Ectodermal cell (in vitro differentiated cells): ENCODE measurements at regions not wholly inside any gene's neighbourhood (a gene's known extent, or its start where the extent isn't known, plus 50 kb on each side); places are given as distances from the start of the nearest gene placed in this dataset.

Experiments
- H3K27ac ChIP-seq: 2 replicates; pipeline ENCODE4 v1.7.0; 2013; ENCODE audit warnings: mild to moderate bottlenecking, low read depth, low read length; ENCODE audit not compliant: insufficient read depth, poor library complexity, severe bottlenecking
- H3K27me3 ChIP-seq: 2 replicates; pipeline ENCODE4 v1.7.0; 2013; ENCODE audit warnings: mild to moderate bottlenecking, low read length; ENCODE audit not compliant: insufficient read depth, control insufficient read depth, poor library complexity, severe bottlenecking
- H3K36me3 ChIP-seq: one replicate; pipeline ENCODE4 v1.7.0; 2013; ENCODE audit warnings: low read length; ENCODE audit not compliant: control insufficient read depth, insufficient read depth
- H3K4me1 ChIP-seq: one replicate; pipeline ENCODE4 v1.7.0; 2013; ENCODE audit warnings: low read length; ENCODE audit not compliant: control insufficient read depth, insufficient read depth
- H3K4me3 ChIP-seq: 2 replicates; pipeline ENCODE4 v1.7.0; 2013; ENCODE audit warnings: low read depth, low read length, control low read depth; ENCODE audit not compliant: insufficient read depth
- H3K9me3 ChIP-seq: 2 replicates; pipeline ENCODE4 v1.7.0; 2013; ENCODE audit warnings: mild to moderate bottlenecking, low read length, moderate library complexity; ENCODE audit not compliant: control insufficient read depth
- WGBS, 2 experiments: methylation state at CpG; one replicate each; pipeline ENCODE4 v1.1.7; 2013; ENCODE audit warnings: missing lambda C conversion rate in 2 of 2; 5-methylcytosine and 5-hydroxymethylcytosine counted together

- Histone ChIP-seq H3K27me3 (no peaks in the 10 kb centered on the region), H3K4me3 (no peak overlapping the region), H3K4me1 (no peaks in the 10 kb centered on the region), H3K9me3 (no peaks in the 10 kb centered on the region), H3K36me3 (no peaks in the 10 kb centered on the region), H3K27ac (no peak overlapping the region)
- 93% methylated on average over 17 of the region's 17 CpGs for WGBS, 2 experiments
These were observed 1127.3 kb upstream of the AUTS2 start for GRCh38 chr7:68470836-68471435.

GRCh38 chr7:68472688-68473087 is 1125.6 kb upstream of the AUTS2 start:
- H3K27ac ChIP-seq, result no peak overlapping the region
- H3K9me3 ChIP-seq, result no peaks in the 10 kb centered on the region
- 91 to 95% methylated on average over 5 of the region's 5 CpGs for WGBS, 2 experiments
- H3K36me3 ChIP-seq, result no peaks in the 10 kb centered on the region
- no peaks in the 10 kb centered on the region for H3K27me3 ChIP-seq
- H3K4me3 ChIP-seq, result no peak overlapping the region
- H3K4me1 ChIP-seq, result no peaks in the 10 kb centered on the region

GRCh38 chr7:68474661-68475216 is 1123.5 kb upstream of the AUTS2 start:
- Histone ChIP-seq H3K9me3 (no peaks in the 10 kb centered on the region), H3K27ac (no peak overlapping the region), H3K27me3 (no peaks in the 10 kb centered on the region), H3K36me3 (no peaks in the 10 kb centered on the region), H3K4me1 (no peaks in the 10 kb centered on the region), H3K4me3 (no peak overlapping the region)
- 84 to 94% methylated on average over 4 of the region's 5 CpGs for WGBS, 2 experiments

GRCh38 chr7:68476966-68477365 is 1121.3 kb upstream of the AUTS2 start:
- no peak overlapping the region for H3K4me3 ChIP-seq
- H3K27me3 ChIP-seq, result no peaks in the 10 kb centered on the region
- no peaks in the 10 kb centered on the region for H3K9me3 ChIP-seq
- no peaks in the 10 kb centered on the region for H3K36me3 ChIP-seq
- H3K4me1 ChIP-seq, result no peaks in the 10 kb centered on the region
- no peak overlapping the region for H3K27ac ChIP-seq
- 86 to 91% methylated on average over 2 of the region's 2 CpGs for WGBS, 2 experiments

GRCh38 chr7:68478326-68478725 is 1119.9 kb upstream of the AUTS2 start:
- Histone ChIP-seq H3K27ac (no peak overlapping the region), H3K9me3 (no peaks in the 10 kb centered on the region), H3K4me3 (no peak overlapping the region), H3K36me3 (no peaks in the 10 kb centered on the region), H3K4me1 (no peaks in the 10 kb centered on the region), H3K27me3 (no peaks in the 10 kb centered on the region)
- WGBS, 2 experiments, result no CpG with 5 or more reads among the region's 1 CpG

- H3K36me3 ChIP-seq, result no peaks in the 10 kb centered on the region
- no peak overlapping the region for H3K27ac ChIP-seq
- H3K4me1 ChIP-seq, result no peaks in the 10 kb centered on the region
- H3K27me3 ChIP-seq, result no peaks in the 10 kb centered on the region
- WGBS, 2 experiments, result 98 to 99% methylated on average over 5 of the region's 5 CpGs
- no peak overlapping the region for H3K4me3 ChIP-seq
- H3K9me3 ChIP-seq, result no peaks in the 10 kb centered on the region
These were observed 1115.5 kb upstream of the AUTS2 start for GRCh38 chr7:68482800-68483199.

GRCh38 chr7:68484731-68485130 is 1113.5 kb upstream of the AUTS2 start:
- Histone ChIP-seq H3K36me3 (no peaks in the 10 kb centered on the region), H3K9me3 (no peaks in the 10 kb centered on the region), H3K27me3 (no peaks in the 10 kb centered on the region), H3K4me3 (no peak overlapping the region), H3K4me1 (no peaks in the 10 kb centered on the region), H3K27ac (no peak overlapping the region)
- 95 to 97% methylated on average over 5 to 6 of the region's 6 CpGs for WGBS, 2 experiments

- H3K27me3 ChIP-seq, result no peaks in the 10 kb centered on the region
- H3K9me3 ChIP-seq, result no peaks in the 10 kb centered on the region
- H3K36me3 ChIP-seq, result no peaks in the 10 kb centered on the region
- no peak overlapping the region for H3K27ac ChIP-seq
- 79 to 90% methylated on average over 2 of the region's 2 CpGs for WGBS, 2 experiments
- H3K4me1 ChIP-seq, result no peaks in the 10 kb centered on the region
- no peak overlapping the region for H3K4me3 ChIP-seq
These were observed 1112.9 kb upstream of the AUTS2 start for GRCh38 chr7:68485253-68485917.

- Histone ChIP-seq H3K4me3 (no peak overlapping the region), H3K36me3 (no peaks in the 10 kb centered on the region), H3K27me3 (no peaks in the 10 kb centered on the region), H3K9me3 (no peaks in the 10 kb centered on the region), H3K4me1 (no peaks in the 10 kb centered on the region), H3K27ac (no peak overlapping the region)
- 89 to 92% methylated on average over 8 of the region's 8 CpGs for WGBS, 2 experiments
These were observed 1109.8 kb upstream of the AUTS2 start for GRCh38 chr7:68488341-68489060.
